ENCODE measurements at regions not wholly inside any gene's neighbourhood (a gene's known extent, or its start where the extent isn't known, plus 50 kb on each side); places are given as distances from the start of the nearest gene placed in this dataset.

DNA sequence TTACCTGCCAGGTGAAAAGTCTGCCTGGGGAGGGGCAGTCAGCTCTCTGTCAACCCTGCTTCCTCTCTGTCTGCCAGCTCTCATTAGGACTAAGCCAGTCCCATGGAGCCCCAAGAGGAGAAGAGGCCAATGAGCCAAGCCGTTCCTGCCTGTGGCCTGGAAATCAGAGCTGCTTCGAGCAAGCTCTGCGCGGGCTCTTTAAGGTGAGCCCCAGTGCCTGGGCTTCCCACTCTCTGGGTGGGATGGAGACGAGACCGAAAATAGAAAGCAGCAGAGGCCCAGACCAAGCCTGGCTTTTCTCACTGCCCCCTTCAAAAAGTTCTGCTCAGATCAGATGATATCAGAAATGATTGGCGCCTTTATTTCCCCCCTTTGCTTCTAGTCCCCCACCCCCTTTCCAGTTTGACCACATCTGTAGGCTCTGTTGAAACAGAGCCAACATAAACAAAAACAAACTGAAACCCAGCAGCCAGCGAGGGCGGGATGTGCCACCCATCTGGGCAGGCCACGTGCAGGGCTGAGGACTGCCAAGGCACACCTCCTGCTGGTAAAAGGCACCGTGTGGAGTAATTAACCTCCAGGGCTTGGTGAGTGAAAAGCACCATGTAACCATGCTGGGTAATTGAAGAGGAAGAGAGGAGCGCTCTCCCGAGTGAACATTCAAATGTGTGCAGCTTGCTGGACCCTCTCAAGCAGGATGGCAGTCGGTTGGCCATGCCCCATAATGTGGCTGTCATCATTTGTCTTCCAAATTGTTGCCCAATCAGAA is 471.0 kb upstream of the PROK2 start:
- no peak overlapping the region for H3K27ac ChIP-seq (ENCODE audit: low read depth)
- peak overlapping the region; percentile 89 for H2AFZ ChIP-seq
- peaks cover 9% of the 10 kb centered on the region; the same call in 2 of the 3 replicates for H3K9me3 Mint-ChIP-seq
- no peak overlapping the region for H3K4me3 ChIP-seq
- no peaks in the 10 kb centered on the region for H4K20me1 ChIP-seq (replicated peaks; ENCODE audit: insufficient read depth)
- H3K27ac Mint-ChIP-seq: no peak overlapping the region
- H3F3A ChIP-seq (replicated peaks; ENCODE audit: low read depth): no peaks in the 10 kb centered on the region
- no peaks in the 10 kb centered on the region for H3K27me3 ChIP-seq (ENCODE audit: insufficient read depth)
- peaks cover 9% of the 10 kb centered on the region for H3K27me3 Mint-ChIP-seq (ENCODE audit: insufficient read depth, low read depth, poor library complexity)
- no peaks in the 10 kb centered on the region for H3K79me2 ChIP-seq (replicated peaks; ENCODE audit: insufficient read depth)
- no peak overlapping the region for H3K4me2 ChIP-seq
- peaks cover 2% of the 10 kb centered on the region; the same call in 1 of the 2 replicates for H3K9me2 ChIP-seq (ENCODE audit: insufficient read depth)
- H3K4me1 Mint-ChIP-seq: peaks cover 21% of the 10 kb centered on the region
- no peaks in the 10 kb centered on the region for H3K36me3 ChIP-seq (ENCODE audit: insufficient read depth)
- no peak for TF ChIP-seq NANOG (IDR thresholded peaks at IDR 0.05; ENCODE audit: borderline replicate concordance)
- TF ChIP-seq, protein P1, sequence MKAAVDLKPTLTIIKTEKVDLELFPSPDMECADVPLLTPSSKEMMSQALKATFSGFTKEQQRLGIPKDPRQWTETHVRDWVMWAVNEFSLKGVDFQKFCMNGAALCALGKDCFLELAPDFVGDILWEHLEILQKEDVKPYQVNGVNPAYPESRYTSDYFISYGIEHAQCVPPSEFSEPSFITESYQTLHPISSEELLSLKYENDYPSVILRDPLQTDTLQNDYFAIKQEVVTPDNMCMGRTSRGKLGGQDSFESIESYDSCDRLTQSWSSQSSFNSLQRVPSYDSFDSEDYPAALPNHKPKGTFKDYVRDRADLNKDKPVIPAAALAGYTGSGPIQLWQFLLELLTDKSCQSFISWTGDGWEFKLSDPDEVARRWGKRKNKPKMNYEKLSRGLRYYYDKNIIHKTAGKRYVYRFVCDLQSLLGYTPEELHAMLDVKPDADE (IDR thresholded peaks at IDR 0.05): no peak
- TF ChIP-seq, protein P2, sequence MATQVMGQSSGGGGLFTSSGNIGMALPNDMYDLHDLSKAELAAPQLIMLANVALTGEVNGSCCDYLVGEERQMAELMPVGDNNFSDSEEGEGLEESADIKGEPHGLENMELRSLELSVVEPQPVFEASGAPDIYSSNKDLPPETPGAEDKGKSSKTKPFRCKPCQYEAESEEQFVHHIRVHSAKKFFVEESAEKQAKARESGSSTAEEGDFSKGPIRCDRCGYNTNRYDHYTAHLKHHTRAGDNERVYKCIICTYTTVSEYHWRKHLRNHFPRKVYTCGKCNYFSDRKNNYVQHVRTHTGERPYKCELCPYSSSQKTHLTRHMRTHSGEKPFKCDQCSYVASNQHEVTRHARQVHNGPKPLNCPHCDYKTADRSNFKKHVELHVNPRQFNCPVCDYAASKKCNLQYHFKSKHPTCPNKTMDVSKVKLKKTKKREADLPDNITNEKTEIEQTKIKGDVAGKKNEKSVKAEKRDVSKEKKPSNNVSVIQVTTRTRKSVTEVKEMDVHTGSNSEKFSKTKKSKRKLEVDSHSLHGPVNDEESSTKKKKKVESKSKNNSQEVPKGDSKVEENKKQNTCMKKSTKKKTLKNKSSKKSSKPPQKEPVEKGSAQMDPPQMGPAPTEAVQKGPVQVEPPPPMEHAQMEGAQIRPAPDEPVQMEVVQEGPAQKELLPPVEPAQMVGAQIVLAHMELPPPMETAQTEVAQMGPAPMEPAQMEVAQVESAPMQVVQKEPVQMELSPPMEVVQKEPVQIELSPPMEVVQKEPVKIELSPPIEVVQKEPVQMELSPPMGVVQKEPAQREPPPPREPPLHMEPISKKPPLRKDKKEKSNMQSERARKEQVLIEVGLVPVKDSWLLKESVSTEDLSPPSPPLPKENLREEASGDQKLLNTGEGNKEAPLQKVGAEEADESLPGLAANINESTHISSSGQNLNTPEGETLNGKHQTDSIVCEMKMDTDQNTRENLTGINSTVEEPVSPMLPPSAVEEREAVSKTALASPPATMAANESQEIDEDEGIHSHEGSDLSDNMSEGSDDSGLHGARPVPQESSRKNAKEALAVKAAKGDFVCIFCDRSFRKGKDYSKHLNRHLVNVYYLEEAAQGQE (IDR thresholded peaks at IDR 0.05; ENCODE audit: unreplicated experiment): no peak
- TF ChIP-seq EZH2phosphoT487 (IDR thresholded peaks at IDR 0.05; ENCODE audit: unreplicated experiment): no peak
- TF ChIP-seq POLR2AphosphoS5 (IDR thresholded peaks at IDR 0.05; ENCODE audit: low read depth): no peak
- TF ChIP-seq, protein P3, sequence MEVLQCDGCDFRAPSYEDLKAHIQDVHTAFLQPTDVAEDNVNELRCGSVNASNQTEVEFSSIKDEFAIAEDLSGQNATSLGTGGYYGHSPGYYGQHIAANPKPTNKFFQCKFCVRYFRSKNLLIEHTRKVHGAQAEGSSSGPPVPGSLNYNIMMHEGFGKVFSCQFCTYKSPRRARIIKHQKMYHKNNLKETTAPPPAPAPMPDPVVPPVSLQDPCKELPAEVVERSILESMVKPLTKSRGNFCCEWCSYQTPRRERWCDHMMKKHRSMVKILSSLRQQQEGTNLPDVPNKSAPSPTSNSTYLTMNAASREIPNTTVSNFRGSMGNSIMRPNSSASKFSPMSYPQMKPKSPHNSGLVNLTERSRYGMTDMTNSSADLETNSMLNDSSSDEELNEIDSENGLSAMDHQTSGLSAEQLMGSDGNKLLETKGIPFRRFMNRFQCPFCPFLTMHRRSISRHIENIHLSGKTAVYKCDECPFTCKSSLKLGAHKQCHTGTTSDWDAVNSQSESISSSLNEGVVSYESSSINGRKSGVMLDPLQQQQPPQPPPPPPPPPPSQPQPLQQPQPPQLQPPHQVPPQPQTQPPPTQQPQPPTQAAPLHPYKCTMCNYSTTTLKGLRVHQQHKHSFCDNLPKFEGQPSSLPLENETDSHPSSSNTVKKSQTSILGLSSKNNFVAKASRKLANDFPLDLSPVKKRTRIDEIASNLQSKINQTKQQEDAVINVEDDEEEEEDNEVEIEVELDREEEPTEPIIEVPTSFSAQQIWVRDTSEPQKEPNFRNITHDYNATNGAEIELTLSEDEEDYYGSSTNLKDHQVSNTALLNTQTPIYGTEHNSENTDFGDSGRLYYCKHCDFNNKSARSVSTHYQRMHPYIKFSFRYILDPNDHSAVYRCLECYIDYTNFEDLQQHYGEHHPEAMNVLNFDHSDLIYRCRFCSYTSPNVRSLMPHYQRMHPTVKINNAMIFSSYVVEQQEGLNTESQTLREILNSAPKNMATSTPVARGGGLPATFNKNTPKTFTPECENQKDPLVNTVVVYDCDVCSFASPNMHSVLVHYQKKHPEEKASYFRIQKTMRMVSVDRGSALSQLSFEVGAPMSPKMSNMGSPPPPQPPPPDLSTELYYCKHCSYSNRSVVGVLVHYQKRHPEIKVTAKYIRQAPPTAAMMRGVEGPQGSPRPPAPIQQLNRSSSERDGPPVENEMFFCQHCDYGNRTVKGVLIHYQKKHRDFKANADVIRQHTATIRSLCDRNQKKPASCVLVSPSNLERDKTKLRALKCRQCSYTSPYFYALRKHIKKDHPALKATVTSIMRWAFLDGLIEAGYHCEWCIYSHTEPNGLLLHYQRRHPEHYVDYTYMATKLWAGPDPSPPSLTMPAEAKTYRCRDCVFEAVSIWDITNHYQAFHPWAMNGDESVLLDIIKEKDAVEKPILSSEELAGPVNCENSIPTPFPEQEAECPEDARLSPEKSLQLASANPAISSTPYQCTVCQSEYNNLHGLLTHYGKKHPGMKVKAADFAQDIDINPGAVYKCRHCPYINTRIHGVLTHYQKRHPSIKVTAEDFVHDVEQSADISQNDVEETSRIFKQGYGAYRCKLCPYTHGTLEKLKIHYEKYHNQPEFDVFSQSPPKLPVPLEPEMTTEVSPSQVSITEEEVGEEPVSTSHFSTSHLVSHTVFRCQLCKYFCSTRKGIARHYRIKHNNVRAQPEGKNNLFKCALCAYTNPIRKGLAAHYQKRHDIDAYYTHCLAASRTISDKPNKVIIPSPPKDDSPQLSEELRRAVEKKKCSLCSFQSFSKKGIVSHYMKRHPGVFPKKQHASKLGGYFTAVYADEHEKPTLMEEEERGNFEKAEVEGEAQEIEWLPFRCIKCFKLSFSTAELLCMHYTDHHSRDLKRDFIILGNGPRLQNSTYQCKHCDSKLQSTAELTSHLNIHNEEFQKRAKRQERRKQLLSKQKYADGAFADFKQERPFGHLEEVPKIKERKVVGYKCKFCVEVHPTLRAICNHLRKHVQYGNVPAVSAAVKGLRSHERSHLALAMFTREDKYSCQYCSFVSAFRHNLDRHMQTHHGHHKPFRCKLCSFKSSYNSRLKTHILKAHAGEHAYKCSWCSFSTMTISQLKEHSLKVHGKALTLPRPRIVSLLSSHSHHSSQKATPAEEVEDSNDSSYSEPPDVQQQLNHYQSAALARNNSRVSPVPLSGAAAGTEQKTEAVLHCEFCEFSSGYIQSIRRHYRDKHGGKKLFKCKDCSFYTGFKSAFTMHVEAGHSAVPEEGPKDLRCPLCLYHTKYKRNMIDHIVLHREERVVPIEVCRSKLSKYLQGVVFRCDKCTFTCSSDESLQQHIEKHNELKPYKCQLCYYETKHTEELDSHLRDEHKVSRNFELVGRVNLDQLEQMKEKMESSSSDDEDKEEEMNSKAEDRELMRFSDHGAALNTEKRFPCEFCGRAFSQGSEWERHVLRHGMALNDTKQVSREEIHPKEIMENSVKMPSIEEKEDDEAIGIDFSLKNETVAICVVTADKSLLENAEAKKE (CRISPR knock-in tag; IDR thresholded peaks at IDR 0.05): no peak
- TF ChIP-seq ZNF114 (CRISPR knock-in tag; IDR thresholded peaks at IDR 0.05): no peak
- TF ChIP-seq, protein P4, sequence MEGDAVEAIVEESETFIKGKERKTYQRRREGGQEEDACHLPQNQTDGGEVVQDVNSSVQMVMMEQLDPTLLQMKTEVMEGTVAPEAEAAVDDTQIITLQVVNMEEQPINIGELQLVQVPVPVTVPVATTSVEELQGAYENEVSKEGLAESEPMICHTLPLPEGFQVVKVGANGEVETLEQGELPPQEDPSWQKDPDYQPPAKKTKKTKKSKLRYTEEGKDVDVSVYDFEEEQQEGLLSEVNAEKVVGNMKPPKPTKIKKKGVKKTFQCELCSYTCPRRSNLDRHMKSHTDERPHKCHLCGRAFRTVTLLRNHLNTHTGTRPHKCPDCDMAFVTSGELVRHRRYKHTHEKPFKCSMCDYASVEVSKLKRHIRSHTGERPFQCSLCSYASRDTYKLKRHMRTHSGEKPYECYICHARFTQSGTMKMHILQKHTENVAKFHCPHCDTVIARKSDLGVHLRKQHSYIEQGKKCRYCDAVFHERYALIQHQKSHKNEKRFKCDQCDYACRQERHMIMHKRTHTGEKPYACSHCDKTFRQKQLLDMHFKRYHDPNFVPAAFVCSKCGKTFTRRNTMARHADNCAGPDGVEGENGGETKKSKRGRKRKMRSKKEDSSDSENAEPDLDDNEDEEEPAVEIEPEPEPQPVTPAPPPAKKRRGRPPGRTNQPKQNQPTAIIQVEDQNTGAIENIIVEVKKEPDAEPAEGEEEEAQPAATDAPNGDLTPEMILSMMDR (conservative IDR thresholded peaks at IDR 0.05; ENCODE audit: low read depth in 2 of 2): no peak
- TF ChIP-seq STAT1 (IDR thresholded peaks at IDR 0.05; ENCODE audit: unreplicated experiment): no peak
- TF ChIP-seq CREB1 (CRISPR knock-in tag; IDR thresholded peaks at IDR 0.05; ENCODE audit: low read depth): no peak
- TF ChIP-seq JUNB (IDR thresholded peaks at IDR 0.05; ENCODE audit: unreplicated experiment): no peak
- TF ChIP-seq ZNF331 (CRISPR knock-in tag; IDR thresholded peaks at IDR 0.05; ENCODE audit: low read depth): no peak
- ATAC-seq (peak; percentile 69), DNase-seq (ENCODE audit: low spot score) (peak; percentile 9)
- H3K4me1 ChIP-seq (ENCODE audit: insufficient read depth): peaks cover 10% of the 10 kb centered on the region; the same call in 1 of the 2 replicates
- H3K4me3 Mint-ChIP-seq: no peak overlapping the region
- H3K36me3 Mint-ChIP-seq (ENCODE audit: low read depth): peaks cover 10% of the 10 kb centered on the region; the same call in 2 of the 3 replicates
